Cardiac muscle cell (in vitro differentiated cells and primary cell): ENCODE measurements at regions not wholly inside any gene's neighbourhood (a gene's known extent, or its start where the extent isn't known, plus 50 kb on each side); places are given as distances from the start of the nearest gene placed in this dataset.

Experiments
- DNase-seq, 2 donors: peaks; one replicate each; pipeline versions ENCODE4 v3.0.0 to v3.0.0-alpha.2; 2010 to 2017; ENCODE audit warnings: low read depth in 1 of 2, low spot score in 1 of 2
- H3K27ac ChIP-seq: fragments of 200-600 bp; sonication (generic); 2 replicates; pipeline ENCODE4 v1.5.1; 2016
- H3K27me3 ChIP-seq: fragments of 200-600 bp; sonication (generic); 2 replicates; pipeline ENCODE4 v1.6.0; 2016; ENCODE audit warnings: control low read depth
- H3K36me3 ChIP-seq: fragments of 200-600 bp; sonication (generic); 2 replicates; pipeline ENCODE4 v1.5.1; 2016; ENCODE audit warnings: control low read depth
- H3K4me1 ChIP-seq: fragments of 200-600 bp; sonication (generic); 2 replicates; pipeline ENCODE4 v1.8.1; 2017; ENCODE audit warnings: low read depth, mild to moderate bottlenecking, mixed run types
- H3K4me3 ChIP-seq: fragments of 200-600 bp; sonication (generic); 2 replicates; pipeline ENCODE4 v1.5.1; 2016; ENCODE audit warnings: mild to moderate bottlenecking
- H3K9me3 ChIP-seq: fragments of 200-600 bp; sonication (generic); 2 replicates; pipeline ENCODE4 v1.5.1; 2017; ENCODE audit warnings: low read depth, mild to moderate bottlenecking, control low read depth
- TF ChIP-seq, protein P1 (sequence below): IDR thresholded peaks from 2 replicates; pipeline ENCODE4 v1.5.1; 2012; ENCODE audit warnings: low read depth, mild to moderate bottlenecking, low read length

- no peaks in the 10 kb centered on the region for H3K4me1 ChIP-seq
- no peaks in the 10 kb centered on the region for H3K36me3 ChIP-seq
- no peaks in the 10 kb centered on the region for H3K9me3 ChIP-seq
- TF ChIP-seq, protein P1, sequence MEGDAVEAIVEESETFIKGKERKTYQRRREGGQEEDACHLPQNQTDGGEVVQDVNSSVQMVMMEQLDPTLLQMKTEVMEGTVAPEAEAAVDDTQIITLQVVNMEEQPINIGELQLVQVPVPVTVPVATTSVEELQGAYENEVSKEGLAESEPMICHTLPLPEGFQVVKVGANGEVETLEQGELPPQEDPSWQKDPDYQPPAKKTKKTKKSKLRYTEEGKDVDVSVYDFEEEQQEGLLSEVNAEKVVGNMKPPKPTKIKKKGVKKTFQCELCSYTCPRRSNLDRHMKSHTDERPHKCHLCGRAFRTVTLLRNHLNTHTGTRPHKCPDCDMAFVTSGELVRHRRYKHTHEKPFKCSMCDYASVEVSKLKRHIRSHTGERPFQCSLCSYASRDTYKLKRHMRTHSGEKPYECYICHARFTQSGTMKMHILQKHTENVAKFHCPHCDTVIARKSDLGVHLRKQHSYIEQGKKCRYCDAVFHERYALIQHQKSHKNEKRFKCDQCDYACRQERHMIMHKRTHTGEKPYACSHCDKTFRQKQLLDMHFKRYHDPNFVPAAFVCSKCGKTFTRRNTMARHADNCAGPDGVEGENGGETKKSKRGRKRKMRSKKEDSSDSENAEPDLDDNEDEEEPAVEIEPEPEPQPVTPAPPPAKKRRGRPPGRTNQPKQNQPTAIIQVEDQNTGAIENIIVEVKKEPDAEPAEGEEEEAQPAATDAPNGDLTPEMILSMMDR: no peak
- no peak overlapping the region for H3K4me3 ChIP-seq
- DNase-seq: no peak
- no peak overlapping the region for H3K27ac ChIP-seq
- no peaks in the 10 kb centered on the region for H3K27me3 ChIP-seq
Observed at GRCh38 chr1:182281541-182281940, 110.0 kb downstream of the GLUL start.

- H3K36me3 ChIP-seq: no peaks in the 10 kb centered on the region
- TF ChIP-seq, protein P1: no peak
- no peak for DNase-seq
- no peak overlapping the region for H3K27ac ChIP-seq
- H3K4me3 ChIP-seq: no peak overlapping the region
- H3K4me1 ChIP-seq: no peaks in the 10 kb centered on the region
- no peaks in the 10 kb centered on the region for H3K9me3 ChIP-seq
- no peaks in the 10 kb centered on the region for H3K27me3 ChIP-seq
Observed at GRCh38 chr1:182280504-182280900, 111.1 kb downstream of the GLUL start.

- TF ChIP-seq, protein P1: no peak
- no peak overlapping the region for H3K27ac ChIP-seq
- H3K36me3 ChIP-seq: no peaks in the 10 kb centered on the region
- DNase-seq: no peak
- no peaks in the 10 kb centered on the region for H3K27me3 ChIP-seq
- H3K9me3 ChIP-seq: no peaks in the 10 kb centered on the region
- no peaks in the 10 kb centered on the region for H3K4me1 ChIP-seq
- H3K4me3 ChIP-seq: no peak overlapping the region
Observed at GRCh38 chr1:182279724-182280503, 111.7 kb downstream of the GLUL start.

DNA sequence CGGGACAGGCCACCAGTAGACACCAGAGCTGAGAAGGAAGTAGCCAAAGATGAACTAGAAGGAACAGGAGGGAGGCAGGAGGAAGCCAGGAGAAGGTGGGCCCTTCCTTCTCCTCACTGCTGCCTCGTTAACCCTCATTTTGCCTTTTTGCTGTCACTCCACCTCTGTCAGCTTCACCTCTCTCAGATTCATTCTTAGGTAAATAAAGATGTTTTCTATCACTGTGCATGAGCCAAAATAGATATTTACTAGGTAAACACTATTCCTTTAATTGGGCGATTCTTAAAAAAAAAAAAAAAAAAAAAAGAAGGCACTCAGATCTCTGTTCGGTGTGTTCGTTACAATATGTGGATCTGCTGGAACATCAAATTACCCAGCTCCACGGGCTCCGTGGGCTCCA lies 112.3 kb downstream of the GLUL start:
- no peak overlapping the region for H3K4me3 ChIP-seq
- TF ChIP-seq, protein P1: no peak
- no peak overlapping the region for H3K27ac ChIP-seq
- no peaks in the 10 kb centered on the region for H3K27me3 ChIP-seq
- H3K4me1 ChIP-seq: no peaks in the 10 kb centered on the region
- H3K36me3 ChIP-seq: no peaks in the 10 kb centered on the region
- H3K9me3 ChIP-seq: no peaks in the 10 kb centered on the region
- no peak for DNase-seq

GRCh38 chr1:182278144-182279054 lies 113.2 kb downstream of the GLUL start:
- TF ChIP-seq, protein P1: no peak
- no peak overlapping the region for H3K27ac ChIP-seq
- no peaks in the 10 kb centered on the region for H3K36me3 ChIP-seq
- no peak for DNase-seq
- H3K27me3 ChIP-seq: no peaks in the 10 kb centered on the region
- no peak overlapping the region for H3K4me3 ChIP-seq
- H3K9me3 ChIP-seq: no peaks in the 10 kb centered on the region
- H3K4me1 ChIP-seq: no peaks in the 10 kb centered on the region
